GM19239 (cell line): ENCODE measurements at regions not wholly inside any gene's neighbourhood (a gene's known extent, or its start where the extent isn't known, plus 50 kb on each side); places are given as distances from the start of the nearest gene placed in this dataset.
A peak's percentile ranks its signal among the peaks of the same experiment; 100 is the strongest.
"Not testable (repeated sequence)": the region's sequence is repeated elsewhere in the genome, so short reads cannot be mapped to it uniquely, and the experiment has no call there.

Experiments
- DNase-seq: peaks from one replicate; pipeline ENCODE4 v3.0.0; 2011; ENCODE audit warnings: low spot score; ENCODE audit not compliant: insufficient read length
- FAIRE-seq: peaks from 2 replicates; lab custom pipeline; 2011; peaks lifted over from hg19 to GRCh38; lab: Jason Lieb, UNC

DNA sequence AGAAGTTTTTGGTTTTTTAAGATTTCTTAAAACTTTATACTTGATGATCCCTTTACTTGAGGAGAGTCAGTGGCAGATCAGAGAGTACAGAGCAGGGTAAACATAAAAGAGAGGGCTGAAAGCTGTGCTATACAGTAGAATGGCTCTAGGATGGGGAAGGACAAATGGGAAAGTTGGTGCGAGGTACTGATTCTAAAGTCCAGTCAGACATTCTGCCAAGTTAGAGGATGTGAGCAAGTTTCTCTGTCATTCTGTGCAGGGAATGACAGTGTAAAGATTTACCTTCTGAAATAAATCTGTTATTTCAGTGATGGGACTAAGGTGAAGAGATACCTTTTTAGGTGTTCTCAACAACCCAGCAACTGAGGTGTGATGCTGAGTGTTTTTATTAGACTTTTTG, 100.1 kb upstream of the GBE1 start:
- no peak for DNase-seq
- FAIRE-seq: no peak

- no peak for FAIRE-seq
- no peak for DNase-seq
These were observed 98.1 kb upstream of the GBE1 start for GRCh38 chr3:81859524-81859923.

GRCh38 chr3:81853431-81853830, 92.0 kb upstream of the GBE1 start:
- DNase-seq (no peak), FAIRE-seq (no peak)

GRCh38 chr3:81851176-81851575, 89.7 kb upstream of the GBE1 start:
- FAIRE-seq: no peak

GRCh38 chr3:81846988-81847387, 85.5 kb upstream of the GBE1 start:
- FAIRE-seq (no peak), DNase-seq (no peak)

More at GRCh38 chr3:81851176-81851575, 89.7 kb upstream of the GBE1 start:
- DNase-seq: no peak

DNA sequence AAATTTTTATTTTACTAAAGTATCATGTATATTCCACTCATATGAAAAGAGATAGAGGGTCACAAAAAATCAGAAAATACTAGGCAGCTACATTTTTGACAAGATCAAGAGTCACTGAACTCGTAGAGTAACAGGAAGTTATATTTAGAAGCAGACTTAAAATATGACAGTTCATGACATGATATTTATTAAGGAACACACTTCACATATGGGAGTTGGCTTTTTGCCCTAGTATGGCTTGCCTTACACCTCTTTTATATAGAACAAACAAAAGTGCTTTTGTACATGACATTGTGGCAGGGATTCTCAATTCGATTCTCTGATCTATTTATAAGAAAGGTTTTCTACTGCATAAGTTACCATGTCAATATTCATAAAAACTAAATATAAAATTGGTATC, 80.1 kb upstream of the GBE1 start:
- FAIRE-seq (no peak), DNase-seq (no peak)

GRCh38 chr3:81839504-81840094, 78.2 kb upstream of the GBE1 start:
- FAIRE-seq (no peak), DNase-seq (no peak)

DNA sequence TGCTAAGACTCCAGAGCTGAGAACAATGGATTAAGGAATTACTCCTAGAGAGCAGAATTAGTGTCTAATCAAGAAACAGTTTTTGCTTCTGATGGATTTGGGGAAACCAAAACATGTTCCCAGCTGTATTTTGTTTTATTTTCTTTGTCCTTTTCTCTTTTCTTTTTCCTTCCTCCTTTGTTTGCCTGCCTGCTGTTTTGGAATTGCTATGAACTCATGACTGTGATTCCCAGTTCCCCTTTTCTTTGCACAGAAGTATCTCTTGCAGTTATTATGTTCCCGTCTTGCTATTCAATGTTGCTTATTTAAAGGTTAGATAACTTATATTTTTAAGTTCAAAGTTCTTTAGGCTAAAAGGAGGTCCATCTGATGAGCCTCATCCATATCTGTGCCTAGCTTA, 77.0 kb upstream of the GBE1 start:
- no peak for FAIRE-seq
- no peak for DNase-seq

DNA sequence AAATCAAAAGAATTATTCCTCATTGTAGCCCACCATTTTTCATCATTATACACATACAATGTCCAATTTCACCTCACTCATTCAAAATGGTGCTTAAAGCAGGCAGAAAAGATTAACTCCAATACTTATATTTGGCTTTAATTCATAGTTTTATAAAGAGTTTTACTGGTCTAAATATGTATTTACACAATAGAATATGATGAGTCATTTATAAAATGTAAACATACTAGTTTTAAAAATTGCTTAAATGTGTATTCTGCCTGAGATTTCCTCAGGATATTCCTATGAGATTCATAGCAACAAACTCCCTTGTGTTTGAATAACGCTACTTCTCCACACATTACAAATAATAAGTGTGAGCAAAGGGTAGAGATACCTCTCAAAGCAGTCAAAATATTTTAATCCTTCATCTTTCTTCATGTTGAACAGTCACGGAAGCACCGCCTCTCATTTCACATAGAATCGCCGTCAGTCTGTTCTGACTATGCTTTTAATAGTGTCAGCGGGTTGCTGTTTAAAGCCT, 75.7 kb upstream of the GBE1 start:
- DNase-seq (no peak), FAIRE-seq (no peak)

GRCh38 chr3:81829937-81830336, 68.5 kb upstream of the GBE1 start:
- DNase-seq (no peak), FAIRE-seq (no peak)

DNA sequence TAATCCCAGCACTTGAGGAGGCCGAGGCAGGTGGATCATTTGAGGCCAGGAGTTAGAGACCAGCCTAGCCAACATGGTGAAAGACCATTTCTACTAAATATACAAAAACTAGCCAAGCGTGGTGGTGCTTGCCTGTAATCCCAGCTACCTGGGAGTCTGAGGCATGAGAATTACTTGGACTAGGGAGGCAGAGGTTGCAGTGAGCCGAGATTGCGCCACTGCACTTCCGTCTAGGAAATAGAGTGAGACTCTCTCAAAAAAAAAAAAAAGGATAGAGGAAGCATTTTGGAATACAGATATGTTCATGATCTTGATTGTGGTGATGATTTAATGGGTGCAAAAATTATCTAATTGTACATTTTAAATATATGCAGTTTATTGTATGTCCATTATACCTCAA, 67.8 kb upstream of the GBE1 start:
- not testable (repeated sequence) for FAIRE-seq, DNase-seq

- FAIRE-seq: peak; percentile 93
- DNase-seq: no peak
These were observed 62.5 kb upstream of the GBE1 start for GRCh38 chr3:81823882-81824395.

- FAIRE-seq: no peak
- no peak for DNase-seq
These were observed 61.6 kb upstream of the GBE1 start for GRCh38 chr3:81823086-81823485.

DNA sequence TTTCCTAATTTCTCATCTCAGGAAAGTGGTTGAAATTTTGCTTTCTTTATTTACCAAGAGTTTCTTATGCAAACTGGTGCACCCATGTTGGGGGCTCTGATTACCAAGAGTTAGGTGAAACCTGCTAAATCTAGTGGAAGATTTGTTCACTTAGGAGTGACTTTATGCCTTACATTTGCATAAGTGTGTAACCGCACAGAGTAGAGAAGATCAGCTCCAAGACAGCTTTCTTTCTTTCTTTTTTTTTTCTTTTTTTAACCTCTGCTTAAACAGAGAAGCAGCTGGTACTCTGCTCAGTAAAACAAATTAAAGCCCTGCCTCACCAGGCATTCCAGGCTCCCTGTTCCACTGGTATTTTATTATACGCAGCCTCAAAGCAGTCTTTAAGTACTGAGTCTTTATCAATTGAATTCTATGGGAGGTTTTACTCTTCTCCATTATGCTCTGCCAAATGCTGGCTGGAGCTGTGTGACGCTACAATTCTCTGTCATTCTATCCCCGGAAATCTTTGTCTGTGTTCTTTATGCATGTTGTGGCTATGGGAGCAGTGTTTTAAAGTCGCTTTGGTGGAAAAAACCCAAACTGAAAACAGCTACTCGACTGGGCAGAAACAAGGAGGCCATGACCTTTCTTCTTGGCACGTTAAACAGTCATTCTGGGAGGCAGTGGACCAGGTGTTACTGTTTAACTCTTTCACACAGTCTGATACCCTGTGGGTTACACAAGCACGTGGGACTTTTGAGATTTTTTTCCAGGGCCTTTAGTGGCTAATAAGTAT, 55.2 kb upstream of the GBE1 start:
- DNase-seq (peak; percentile 44), FAIRE-seq (peak; percentile 98)

DNA sequence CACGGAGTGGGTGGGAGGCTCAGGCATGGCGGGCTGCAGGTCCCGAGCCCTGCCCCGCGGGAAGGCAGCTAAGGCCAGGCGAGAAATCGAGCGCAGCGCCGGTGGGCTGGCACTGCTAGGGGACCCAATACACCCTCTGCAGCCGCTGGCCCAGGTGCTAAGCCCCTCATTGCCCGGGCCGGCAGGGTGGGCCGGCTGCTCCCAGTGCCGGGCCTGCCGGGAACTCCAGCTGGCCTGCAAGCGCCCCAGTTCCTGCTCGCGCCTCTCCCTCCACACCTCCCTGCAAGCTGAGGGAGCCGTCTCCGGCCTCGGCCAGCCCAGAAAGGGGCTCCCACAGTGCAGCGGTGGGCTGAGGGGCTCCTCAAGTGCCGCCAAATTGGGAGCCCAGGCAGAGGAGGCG, 50.7 kb upstream of the GBE1 start:
- DNase-seq, FAIRE-seq: not testable (repeated sequence)
